Fibroblast of mammary gland (primary cell): ENCODE measurements at regions not wholly inside any gene's neighbourhood (a gene's known extent, or its start where the extent isn't known, plus 50 kb on each side); places are given as distances from the start of the nearest gene placed in this dataset.

ENCODE experiments used
- DNase-seq: peaks from one replicate; pipeline ENCODE4 v3.0.0-alpha.2; 2010; ENCODE audit warnings: low read depth
- H3K4me3 ChIP-seq: 2 replicates; pipeline ENCODE4 v1.5.1; 2011; ENCODE audit warnings: low read depth, mild to moderate bottlenecking, low read length, moderate library complexity; ENCODE audit not compliant: control insufficient read depth
- CTCF ChIP-seq: conservative IDR thresholded peaks from 2 replicates; pipeline ENCODE4 v1.5.1; 2011; ENCODE audit warnings: low read depth, low read length, inconsistent platforms; ENCODE audit not compliant: control insufficient read depth, insufficient read depth

GRCh38 chr2:2638547-2639220 is 307.6 kb upstream of the MYT1L start:
- no peak overlapping the region for H3K4me3 ChIP-seq
- DNase-seq = no peak
- no peak for TF ChIP-seq CTCF

- no peak overlapping the region for H3K4me3 ChIP-seq
- no peak for DNase-seq
- TF ChIP-seq CTCF = no peak
Measured at GRCh38 chr2:2636813-2637212, 305.7 kb upstream of the MYT1L start.

GRCh38 chr2:2635025-2635528 is 304.0 kb upstream of the MYT1L start:
- DNase-seq = no peak
- H3K4me3 ChIP-seq = no peak overlapping the region
- no peak for TF ChIP-seq CTCF

- TF ChIP-seq CTCF = no peak
- DNase-seq = no peak
Measured at GRCh38 chr2:2633017-2633416, 301.9 kb upstream of the MYT1L start.

GRCh38 chr2:2623939-2624338 is 292.9 kb upstream of the MYT1L start:
- H3K4me3 ChIP-seq = no peak overlapping the region
- DNase-seq = no peak
- TF ChIP-seq CTCF = no peak

More at GRCh38 chr2:2633017-2633416, 301.9 kb upstream of the MYT1L start:
- H3K4me3 ChIP-seq = no peak overlapping the region

- no peak overlapping the region for H3K4me3 ChIP-seq
- no peak for DNase-seq
- no peak for TF ChIP-seq CTCF
Measured at GRCh38 chr2:2621855-2622254, 290.8 kb upstream of the MYT1L start.
